ENCODE measurements at regions not wholly inside any gene's neighbourhood (a gene's known extent, or its start where the extent isn't known, plus 50 kb on each side); places are given as distances from the start of the nearest gene placed in this dataset.

DNA sequence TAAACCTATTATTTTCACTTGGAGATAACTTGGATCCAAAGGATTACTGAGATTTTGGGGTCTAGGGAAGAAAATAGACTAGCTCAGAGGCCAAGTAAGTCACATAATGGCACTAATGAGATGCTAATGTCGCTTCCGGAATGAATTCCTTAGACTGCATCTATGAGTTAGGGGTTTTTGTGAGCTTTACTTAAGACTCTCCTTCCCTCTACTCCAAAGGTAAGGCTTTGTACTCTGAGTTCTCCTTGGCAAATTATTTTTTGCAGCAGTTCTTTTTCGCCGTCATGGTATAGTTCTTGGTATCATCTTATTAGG, 143.9 kb upstream of the KLF14 start:
- CTCF ChIA-PET: interaction anchor here (1.4 kb wide), 1 partner anchor 19 kb away, joined by 8 read pairs; no protein-coding TSS in a partner anchor
- H3K4me3 ChIP-seq (replicated peaks in 1 of 2; ENCODE audit: low read depth in 1 of 2, low read length in 2 of 2): no peak overlapping the region
- POLR2A ChIA-PET: interaction anchor here (1.1 to 1.4 kb wide), 2 partner anchors 10 kb away, joined by 3 to 4 read pairs; no protein-coding TSS in a partner anchor
- no peak overlapping the region for H2AFZ ChIP-seq (ENCODE audit: low read depth, low read length, poor library complexity, severe bottlenecking)
- no peaks in the 10 kb centered on the region for H4K20me1 ChIP-seq (ENCODE audit: insufficient read depth)
- RAD21 ChIA-PET (ENCODE audit: low non-redundant PET in 1 of 2, low total read pairs in 2 of 2, uncharacterized antibody in 2 of 2, unreplicated experiment in 2 of 2): no interaction called here
- H3K27me3 ChIP-seq (ENCODE audit: insufficient read depth, low read length): no peaks in the 10 kb centered on the region
- H3K4me1 ChIP-seq (ENCODE audit: control insufficient read depth in 1 of 2, insufficient read depth in 2 of 2, low read length in 2 of 2): peaks cover 90 to 99% of the 10 kb centered on the region in 2 experiments
- no peaks in the 10 kb centered on the region for H3K9me2 ChIP-seq (ENCODE audit: insufficient read depth)
- DNase-seq (ENCODE audit: low read depth, low spot score): no peak
- TF ChIP-seq FOSL1 (IDR thresholded peaks at IDR 0.05; ENCODE audit: low read depth) (no peak), POLR2AphosphoS5 (IDR thresholded peaks at IDR 0.05; ENCODE audit: low read depth, low read length) (peak; percentile 49; the same call in 1 of the 2 replicates)
- ATAC-seq: no peak
- peak overlapping the region; percentile 100 for H3K27ac ChIP-seq (ENCODE audit: low read depth, low read length)
- H3K36me3 ChIP-seq (ENCODE audit: control insufficient read depth in 1 of 2, insufficient read depth in 2 of 2, low read length in 2 of 2): peaks cover 12 to 85% of the 10 kb centered on the region in 2 experiments
- H3K9ac ChIP-seq (ENCODE audit: low read length): peak overlapping the region; percentile 32; the same call in 1 of the 2 replicates
- no TSS peak for BruUV-seq (replicated peaks)
- intact Hi-C loops (cut with micrococcal nuclease): no loop called here
- H3K79me2 ChIP-seq (ENCODE audit: insufficient read depth, low read length): peaks cover 88% of the 10 kb centered on the region
- H3K9me3 ChIP-seq (ENCODE audit: control insufficient read depth in 1 of 2, insufficient read depth in 1 of 2, low read depth in 1 of 2, low read length in 2 of 2): no peaks in the 10 kb centered on the region
- peak overlapping the region; percentile 34; the same call in 1 of the 2 replicates for H3K4me2 ChIP-seq (ENCODE audit: low read length)

DNA sequence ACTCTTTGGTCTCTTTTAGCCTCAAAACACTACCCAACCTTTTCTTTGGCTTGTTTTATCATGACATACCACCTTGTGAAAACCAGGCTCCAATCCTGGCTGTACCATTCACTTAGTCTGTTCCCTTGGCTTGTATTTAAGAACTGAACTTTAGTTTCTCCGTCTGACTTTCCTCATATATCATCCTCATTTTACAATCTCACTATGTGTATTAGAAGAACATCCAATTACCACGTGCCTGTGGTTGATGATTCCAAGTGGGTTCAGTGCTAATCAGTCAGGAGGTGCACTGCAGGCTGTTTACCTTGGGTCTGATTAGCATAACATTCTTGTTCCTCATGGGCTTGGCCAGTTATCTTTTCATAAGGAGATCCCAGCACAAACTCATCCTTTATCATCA, 144.8 kb upstream of the KLF14 start:
- TF ChIP-seq RAD21 (IDR thresholded peaks at IDR 0.05; ENCODE audit: low read depth) (no peak), JUND (IDR thresholded peaks at IDR 0.05) (no peak), ZNF274 (IDR thresholded peaks at IDR 0.05; ENCODE audit: low read depth, low read length) (no peak), REST (IDR thresholded peaks at IDR 0.05; ENCODE audit: low read depth) (no peak), ATF3 (IDR thresholded peaks at IDR 0.05) (no peak), ELF1 (IDR thresholded peaks at IDR 0.05; ENCODE audit: borderline replicate concordance, low read depth) (no peak), EZH2 (IDR thresholded peaks at IDR 0.05) (no peak), SIN3A (IDR thresholded peaks at IDR 0.05; ENCODE audit: low read depth) (no peak), CEBPB (IDR thresholded peaks at IDR 0.05; ENCODE audit: low read depth) (no peak), POLR2AphosphoS5 (IDR thresholded peaks at IDR 0.05; ENCODE audit: low read depth, low read length) (no peak), EZH2phosphoT487 (IDR thresholded peaks at IDR 0.05; ENCODE audit: borderline replicate concordance) (no peak), CBX3 (IDR thresholded peaks at IDR 0.05; ENCODE audit: low read depth) (no peak), CTCF (IDR thresholded peaks at IDR 0.05 in 2 of 3, conservative IDR thresholded peaks at IDR 0.05 in 1 of 3; ENCODE audit: borderline replicate concordance in 1 of 3, insufficient read depth in 1 of 3, low read depth in 2 of 3, low read length in 2 of 3) (no peak), FOSL1 (IDR thresholded peaks at IDR 0.05; ENCODE audit: low read depth) (no peak), ZFX (IDR thresholded peaks at IDR 0.05) (no peak)
- TF ChIP-seq, protein P1, sequence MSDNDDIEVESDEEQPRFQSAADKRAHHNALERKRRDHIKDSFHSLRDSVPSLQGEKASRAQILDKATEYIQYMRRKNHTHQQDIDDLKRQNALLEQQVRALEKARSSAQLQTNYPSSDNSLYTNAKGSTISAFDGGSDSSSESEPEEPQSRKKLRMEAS (IDR thresholded peaks at IDR 0.05): no peak
- Histone ChIP-seq H4K20me1 (ENCODE audit: insufficient read depth) (no peaks in the 10 kb centered on the region), H2AFZ (ENCODE audit: low read depth, low read length, poor library complexity, severe bottlenecking) (no peak overlapping the region), H3K27ac (ENCODE audit: low read depth, low read length) (peak overlapping the region; percentile 100), H3K4me1 (ENCODE audit: control insufficient read depth in 1 of 2, insufficient read depth in 2 of 2, low read length in 2 of 2) (peaks cover 92 to 98% of the 10 kb centered on the region in 2 experiments), H3K27me3 (ENCODE audit: insufficient read depth, low read length) (no peaks in the 10 kb centered on the region), H3K9me2 (ENCODE audit: insufficient read depth) (no peaks in the 10 kb centered on the region), H3K79me2 (ENCODE audit: insufficient read depth, low read length) (peaks cover 88% of the 10 kb centered on the region), H3K9me3 (ENCODE audit: control insufficient read depth in 1 of 2, insufficient read depth in 1 of 2, low read depth in 1 of 2, low read length in 2 of 2) (no peaks in the 10 kb centered on the region), H3K4me3 (replicated peaks in 1 of 2; ENCODE audit: low read depth in 1 of 2, low read length in 2 of 2) (no peak overlapping the region), H3K4me2 (ENCODE audit: low read length) (peak overlapping the region; percentile 12; the same call in 1 of the 2 replicates), H3K9ac (ENCODE audit: low read length) (peak overlapping the region; percentile 16), H3K36me3 (ENCODE audit: control insufficient read depth in 1 of 2, insufficient read depth in 2 of 2, low read length in 2 of 2) (peaks cover 17 to 86% of the 10 kb centered on the region in 2 experiments)
- ATAC-seq (no peak), DNase-seq (ENCODE audit: low read depth, low spot score) (no peak)
- CTCF ChIA-PET: no interaction called here
- RAD21 ChIA-PET (ENCODE audit: low non-redundant PET in 1 of 2, low total read pairs in 2 of 2, uncharacterized antibody in 2 of 2, unreplicated experiment in 2 of 2): no interaction called here
- intact Hi-C loops (cut with micrococcal nuclease): no loop called here
- POLR2A ChIA-PET: no interaction called here
- no TSS peak for BruUV-seq (replicated peaks)
